ENCODE measurements at regions not wholly inside any gene's neighbourhood (a gene's known extent, or its start where the extent isn't known, plus 50 kb on each side); places are given as distances from the start of the nearest gene placed in this dataset.
"Not testable (repeated sequence)": the region's sequence is repeated elsewhere in the genome, so short reads cannot be mapped to it uniquely, and the experiment has no call there.

- H3K9ac ChIP-seq (ENCODE audit: low read depth, low read length): no peak overlapping the region
Measured at GRCh38 chr6:137387096-137387764, 107.0 kb downstream of the OLIG3 start.

GRCh38 chr6:137383287-137383686 is 110.9 kb downstream of the OLIG3 start:
- H3K4me2 ChIP-seq (ENCODE audit: insufficient read depth, low read length); DNase-seq; ATAC-seq (ENCODE audit: insufficient read depth, low read depth): not testable (repeated sequence)

More at GRCh38 chr6:137387096-137387764, 107.0 kb downstream of the OLIG3 start:
- TF ChIP-seq EZH2 (IDR thresholded peaks at IDR 0.05; ENCODE audit: borderline replicate concordance, low read depth, low read length, severe bottlenecking) (no peak), CTCF (IDR thresholded peaks at IDR 0.05; ENCODE audit: borderline replicate concordance, extremely low read depth, low read length, poor library complexity, severe bottlenecking) (no peak)
- Histone ChIP-seq H3K27me3 (ENCODE audit: insufficient read depth, low read length, poor library complexity) (no peaks in the 10 kb centered on the region), H3K9me3 (ENCODE audit: insufficient read depth, low read length, severe bottlenecking) (no peaks in the 10 kb centered on the region), H2AFZ (ENCODE audit: low read depth, low read length) (no peak overlapping the region), H4K20me1 (ENCODE audit: insufficient read depth, low read length) (no peaks in the 10 kb centered on the region), H3K4me1 (ENCODE audit: insufficient read depth, low read length) (peaks cover 27% of the 10 kb centered on the region), H3K4me2 (ENCODE audit: insufficient read depth, low read length) (no peak overlapping the region), H3K4me3 (ENCODE audit: low read depth in 1 of 2, low read length in 2 of 2) (no peak overlapping the region), H3K79me2 (ENCODE audit: insufficient read depth, low read length) (no peaks in the 10 kb centered on the region), H3K27ac (ENCODE audit: low read length) (no peak overlapping the region), H3K36me3 (ENCODE audit: insufficient read depth, low read length) (no peaks in the 10 kb centered on the region)
- DNase-seq (no peak), ATAC-seq (ENCODE audit: insufficient read depth, low read depth) (no peak)

GRCh38 chr6:137378090-137378369 is 116.2 kb downstream of the OLIG3 start:
- TF ChIP-seq EZH2 (IDR thresholded peaks at IDR 0.05; ENCODE audit: borderline replicate concordance, low read depth, low read length, severe bottlenecking): no peak
- no peak for TF ChIP-seq CTCF (IDR thresholded peaks at IDR 0.05; ENCODE audit: borderline replicate concordance, extremely low read depth, low read length, poor library complexity, severe bottlenecking)
- no peak overlapping the region for H3K4me2 ChIP-seq (ENCODE audit: insufficient read depth, low read length)
- peaks cover 2% of the 10 kb centered on the region for H3K9me3 ChIP-seq (ENCODE audit: insufficient read depth, low read length, severe bottlenecking)
- H3K4me1 ChIP-seq (ENCODE audit: insufficient read depth, low read length): no peaks in the 10 kb centered on the region
- H3K27ac ChIP-seq (ENCODE audit: low read length): no peak overlapping the region
- DNase-seq (no peak), ATAC-seq (ENCODE audit: insufficient read depth, low read depth) (no peak)
- H3K36me3 ChIP-seq (ENCODE audit: insufficient read depth, low read length): no peaks in the 10 kb centered on the region
- no peaks in the 10 kb centered on the region for H3K27me3 ChIP-seq (ENCODE audit: insufficient read depth, low read length, poor library complexity)
- no peak overlapping the region for H3K4me3 ChIP-seq (ENCODE audit: low read depth in 1 of 2, low read length in 2 of 2)
- no peaks in the 10 kb centered on the region for H3K79me2 ChIP-seq (ENCODE audit: insufficient read depth, low read length)
- H4K20me1 ChIP-seq (ENCODE audit: insufficient read depth, low read length): no peaks in the 10 kb centered on the region
- H2AFZ ChIP-seq (ENCODE audit: low read depth, low read length): no peak overlapping the region
- H3K9ac ChIP-seq (ENCODE audit: low read depth, low read length): no peak overlapping the region

More at GRCh38 chr6:137383287-137383686, 110.9 kb downstream of the OLIG3 start:
- not testable (repeated sequence) for H4K20me1 ChIP-seq (ENCODE audit: insufficient read depth, low read length); H3K9ac ChIP-seq (ENCODE audit: low read depth, low read length); H3K9me3 ChIP-seq (ENCODE audit: insufficient read depth, low read length, severe bottlenecking); H3K27ac ChIP-seq (ENCODE audit: low read length); H3K4me1 ChIP-seq (ENCODE audit: insufficient read depth, low read length); H3K36me3 ChIP-seq (ENCODE audit: insufficient read depth, low read length); H3K4me3 ChIP-seq (ENCODE audit: low read depth in 1 of 2, low read length in 2 of 2); H3K79me2 ChIP-seq (ENCODE audit: insufficient read depth, low read length); H2AFZ ChIP-seq (ENCODE audit: low read depth, low read length); H3K27me3 ChIP-seq (ENCODE audit: insufficient read depth, low read length, poor library complexity)

GRCh38 chr6:137373296-137373695 is 120.9 kb downstream of the OLIG3 start:
- Histone ChIP-seq H3K4me1 (ENCODE audit: insufficient read depth, low read length) (no peaks in the 10 kb centered on the region), H3K36me3 (ENCODE audit: insufficient read depth, low read length) (no peaks in the 10 kb centered on the region), H3K4me2 (ENCODE audit: insufficient read depth, low read length) (no peak overlapping the region), H3K9ac (ENCODE audit: low read depth, low read length) (no peak overlapping the region), H3K9me3 (ENCODE audit: insufficient read depth, low read length, severe bottlenecking) (no peaks in the 10 kb centered on the region), H3K79me2 (ENCODE audit: insufficient read depth, low read length) (no peaks in the 10 kb centered on the region), H3K4me3 (ENCODE audit: low read depth in 1 of 2, low read length in 2 of 2) (no peak overlapping the region), H2AFZ (ENCODE audit: low read depth, low read length) (no peak overlapping the region), H4K20me1 (ENCODE audit: insufficient read depth, low read length) (no peaks in the 10 kb centered on the region), H3K27ac (ENCODE audit: low read length) (no peak overlapping the region), H3K27me3 (ENCODE audit: insufficient read depth, low read length, poor library complexity) (no peaks in the 10 kb centered on the region)
- ATAC-seq (ENCODE audit: insufficient read depth, low read depth) (no peak), DNase-seq (no peak)
- no peak for TF ChIP-seq EZH2 (IDR thresholded peaks at IDR 0.05; ENCODE audit: borderline replicate concordance, low read depth, low read length, severe bottlenecking)
- no peak for TF ChIP-seq CTCF (IDR thresholded peaks at IDR 0.05; ENCODE audit: borderline replicate concordance, extremely low read depth, low read length, poor library complexity, severe bottlenecking)

All from DND-41 (cell line).